HG03064 (cell line): ENCODE measurements at regions not wholly inside any gene's neighbourhood (a gene's known extent, or its start where the extent isn't known, plus 50 kb on each side); places are given as distances from the start of the nearest gene placed in this dataset.

Experiments used
- ATAC-seq: cut with Tn5 transposase; IDR thresholded peaks from one replicate; pipeline ENCODE4 v1.9.1; 2021; ENCODE audit warnings: low read depth; ENCODE audit not compliant: unreplicated experiment

GRCh38 chr2:117169036-117169765 is 645.3 kb upstream of the DDX18 start:
- no peak for ATAC-seq

GRCh38 chr2:117170897-117171296 is 643.6 kb upstream of the DDX18 start:
- no peak for ATAC-seq

GRCh38 chr2:117179405-117179804 is 635.1 kb upstream of the DDX18 start:
- no peak for ATAC-seq

- no peak for ATAC-seq
Measured at GRCh38 chr2:117190856-117191559, 623.5 kb upstream of the DDX18 start.

GRCh38 chr2:117195381-117195780 is 619.1 kb upstream of the DDX18 start:
- ATAC-seq, result no peak

- no peak for ATAC-seq
Measured at GRCh38 chr2:117199511-117199910, 615.0 kb upstream of the DDX18 start.

- no peak for ATAC-seq
Measured at GRCh38 chr2:117212562-117212961, 601.9 kb upstream of the DDX18 start.

GRCh38 chr2:117217145-117217544 is 597.3 kb upstream of the DDX18 start:
- ATAC-seq, result no peak

GRCh38 chr2:117222809-117223208 is 591.7 kb upstream of the DDX18 start:
- ATAC-seq, result no peak

GRCh38 chr2:117232305-117232704 is 582.2 kb upstream of the DDX18 start:
- ATAC-seq, result no peak

GRCh38 chr2:117257362-117257761 is 557.1 kb upstream of the DDX18 start:
- ATAC-seq, result no peak

GRCh38 chr2:117269574-117269973 is 544.9 kb upstream of the DDX18 start:
- ATAC-seq, result no peak

GRCh38 chr2:117271631-117272030 is 542.9 kb upstream of the DDX18 start:
- ATAC-seq, result no peak

- ATAC-seq, result no peak
Measured at GRCh38 chr2:117273009-117273671, 541.4 kb upstream of the DDX18 start.

GRCh38 chr2:117293012-117293411 is 521.5 kb upstream of the DDX18 start:
- no peak for ATAC-seq

- no peak for ATAC-seq
Measured at GRCh38 chr2:117299451-117299850, 515.0 kb upstream of the DDX18 start.

- no peak for ATAC-seq
Measured at GRCh38 chr2:117308861-117309770, 505.4 kb upstream of the DDX18 start.

GRCh38 chr2:117321816-117322215 is 492.7 kb upstream of the DDX18 start:
- ATAC-seq, result no peak

GRCh38 chr2:117323331-117323730 is 491.2 kb upstream of the DDX18 start:
- ATAC-seq, result no peak

GRCh38 chr2:117330641-117331040 is 483.9 kb upstream of the DDX18 start:
- no peak for ATAC-seq

- no peak for ATAC-seq
Measured at GRCh38 chr2:117335967-117336366, 478.5 kb upstream of the DDX18 start.
